Activated CD4-positive, alpha-beta memory T cell treated with anti-CD3 and anti-CD28 coated beads, Interleukin-2, amount 10 ng/mL, durations not matched to agents 7 days and 5 days (primary cell): ENCODE measurements at regions not wholly inside any gene's neighbourhood (a gene's known extent, or its start where the extent isn't known, plus 50 kb on each side); places are given as distances from the start of the nearest gene placed in this dataset.
"Not testable (repeated sequence)": the region's sequence is repeated elsewhere in the genome, so short reads cannot be mapped to it uniquely, and the experiment has no call there.

ENCODE experiments used
- CTCF ChIA-PET: fragments of 350-600 bp; sonication (Branson Sonifier 250); formaldehyde crosslinking; loops from one replicate; lab custom pipeline; 2021; ENCODE audit warnings: antibody characterized with exemption, inconsistent platforms; lab: Charles Lee
- POLR2A ChIA-PET: fragments of 350-600 bp; sonication (Branson Sonifier 250); formaldehyde crosslinking; loops from one replicate; lab custom pipeline; 2021; ENCODE audit warnings: antibody characterized with exemption; lab: Charles Lee
- DNase-seq: peaks from one replicate; pipeline ENCODE4 v3.0.0-alpha.2; 2020
- H3K27ac Mint-ChIP-seq: one replicate; pipeline ENCODE4 v1.8.0; 2021; ENCODE audit warnings: mild to moderate bottlenecking, mixed read lengths
- H3K27me3 Mint-ChIP-seq: one replicate; pipeline ENCODE4 v1.8.0; 2021; ENCODE audit warnings: mixed read lengths
- H3K36me3 Mint-ChIP-seq: one replicate; pipeline ENCODE4 v1.8.0; 2021; ENCODE audit warnings: low read depth, mixed read lengths
- H3K4me1 Mint-ChIP-seq: one replicate; pipeline ENCODE4 v1.8.0; 2021; ENCODE audit warnings: mixed read lengths
- H3K4me3 Mint-ChIP-seq: one replicate; pipeline ENCODE4 v1.8.0; 2021; ENCODE audit warnings: mild to moderate bottlenecking, mixed read lengths
- H3K9me3 Mint-ChIP-seq: one replicate; pipeline ENCODE4 v1.8.0; 2021; ENCODE audit warnings: mixed read lengths

- Mint-ChIP-seq H3K4me3 (no peak overlapping the region), H3K27ac (no peak overlapping the region), H3K27me3 (peaks cover 2% of the 10 kb centered on the region), H3K9me3 (no peaks in the 10 kb centered on the region), H3K36me3 (no peaks in the 10 kb centered on the region), H3K4me1 (no peaks in the 10 kb centered on the region)
- POLR2A ChIA-PET, result no interaction called here
- no peak for DNase-seq
- CTCF ChIA-PET, result interaction anchor here (1.3 to 5.7 kb wide), 3 partner anchors 15 to 524 kb away, joined by 3 to 38 read pairs (median 12); no protein-coding TSS in a partner anchor
Observed at GRCh38 chr2:133887676-133888040, 319.4 kb upstream of the NCKAP5 start.

GRCh38 chr2:133888107-133888506, 319.8 kb upstream of the NCKAP5 start:
- no peak overlapping the region for H3K4me3 Mint-ChIP-seq
- H3K4me1 Mint-ChIP-seq, result no peaks in the 10 kb centered on the region
- no peak for DNase-seq
- POLR2A ChIA-PET, result no interaction called here
- H3K9me3 Mint-ChIP-seq, result no peaks in the 10 kb centered on the region
- H3K27me3 Mint-ChIP-seq, result peaks cover 2% of the 10 kb centered on the region
- CTCF ChIA-PET, result interaction anchor here (1.0 to 5.7 kb wide), 3 partner anchors 16 to 523 kb away, joined by 3 to 38 read pairs (median 3); no protein-coding TSS in a partner anchor
- H3K27ac Mint-ChIP-seq, result no peak overlapping the region
- H3K36me3 Mint-ChIP-seq, result no peaks in the 10 kb centered on the region

- Mint-ChIP-seq H3K27ac (no peak overlapping the region), H3K4me3 (no peak overlapping the region), H3K27me3 (peaks cover 2% of the 10 kb centered on the region), H3K36me3 (no peaks in the 10 kb centered on the region), H3K9me3 (no peaks in the 10 kb centered on the region), H3K4me1 (no peaks in the 10 kb centered on the region)
- DNase-seq, result no peak
- ChIA-PET POLR2A (no interaction called here), CTCF (interaction anchor here (1.0 kb wide), 1 partner anchor 356 kb away, joined by 3 read pairs; no protein-coding TSS in a partner anchor)
Observed at GRCh38 chr2:133888621-133889219, 320.5 kb upstream of the NCKAP5 start.

GRCh38 chr2:133892352-133892913, 324.2 kb upstream of the NCKAP5 start:
- DNase-seq, result no peak
- ChIA-PET POLR2A (no interaction called here), CTCF (no interaction called here)
- Mint-ChIP-seq H3K4me1 (peaks cover 3% of the 10 kb centered on the region), H3K36me3 (no peaks in the 10 kb centered on the region), H3K27me3 (peaks cover 2% of the 10 kb centered on the region), H3K9me3 (peaks cover 4% of the 10 kb centered on the region), H3K27ac (no peak overlapping the region), H3K4me3 (no peak overlapping the region)

GRCh38 chr2:133894429-133894828, 326.2 kb upstream of the NCKAP5 start:
- Mint-ChIP-seq H3K4me1 (peaks cover 3% of the 10 kb centered on the region), H3K36me3 (no peaks in the 10 kb centered on the region), H3K4me3 (no peak overlapping the region), H3K9me3 (peaks cover 4% of the 10 kb centered on the region), H3K27me3 (peaks cover 2% of the 10 kb centered on the region), H3K27ac (no peak overlapping the region)
- POLR2A ChIA-PET, result no interaction called here
- CTCF ChIA-PET, result no interaction called here
- no peak for DNase-seq

- CTCF ChIA-PET, H3K27me3 Mint-ChIP-seq, H3K36me3 Mint-ChIP-seq, H3K9me3 Mint-ChIP-seq, H3K27ac Mint-ChIP-seq, H3K4me1 Mint-ChIP-seq, DNase-seq, H3K4me3 Mint-ChIP-seq, POLR2A ChIA-PET: not testable (repeated sequence)
Observed at GRCh38 chr2:133897838-133898237, 329.6 kb upstream of the NCKAP5 start.

- ChIA-PET CTCF (no interaction called here), POLR2A (no interaction called here)
- Mint-ChIP-seq H3K9me3 (no peaks in the 10 kb centered on the region), H3K27me3 (peaks cover 6% of the 10 kb centered on the region), H3K4me3 (no peak overlapping the region), H3K27ac (no peak overlapping the region), H3K36me3 (no peaks in the 10 kb centered on the region), H3K4me1 (no peaks in the 10 kb centered on the region)
- DNase-seq, result no peak
Observed at GRCh38 chr2:133900909-133901308, 332.6 kb upstream of the NCKAP5 start.

- no peak overlapping the region for H3K27ac Mint-ChIP-seq
- ChIA-PET POLR2A (no interaction called here), CTCF (interaction anchor here (1.1 kb wide), 1 partner anchor 506 kb away, joined by 3 read pairs; no protein-coding TSS in a partner anchor)
- no peak overlapping the region for H3K4me3 Mint-ChIP-seq
- H3K4me1 Mint-ChIP-seq, result no peaks in the 10 kb centered on the region
- peaks cover 6% of the 10 kb centered on the region for H3K27me3 Mint-ChIP-seq
- H3K9me3 Mint-ChIP-seq, result peaks cover 2% of the 10 kb centered on the region
- DNase-seq, result no peak
- H3K36me3 Mint-ChIP-seq, result no peaks in the 10 kb centered on the region
Observed at GRCh38 chr2:133906396-133906795, 338.1 kb upstream of the NCKAP5 start.

GRCh38 chr2:133906926-133907325, 338.7 kb upstream of the NCKAP5 start:
- POLR2A ChIA-PET, result no interaction called here
- Mint-ChIP-seq H3K4me1 (no peaks in the 10 kb centered on the region), H3K36me3 (no peaks in the 10 kb centered on the region), H3K9me3 (peaks cover 2% of the 10 kb centered on the region), H3K27me3 (peaks cover 6% of the 10 kb centered on the region), H3K4me3 (no peak overlapping the region), H3K27ac (no peak overlapping the region)
- DNase-seq, result no peak
- CTCF ChIA-PET, result no interaction called here

- POLR2A ChIA-PET, result no interaction called here
- no peak for DNase-seq
- Mint-ChIP-seq H3K27me3 (peaks cover 2% of the 10 kb centered on the region), H3K4me3 (no peak overlapping the region), H3K4me1 (no peaks in the 10 kb centered on the region), H3K36me3 (no peaks in the 10 kb centered on the region), H3K27ac (no peak overlapping the region), H3K9me3 (peaks cover 2% of the 10 kb centered on the region)
- CTCF ChIA-PET, result no interaction called here
Observed at GRCh38 chr2:133908171-133908570, 339.9 kb upstream of the NCKAP5 start.

- Mint-ChIP-seq H3K27ac (no peak overlapping the region), H3K9me3 (no peaks in the 10 kb centered on the region), H3K36me3 (no peaks in the 10 kb centered on the region), H3K4me3 (no peak overlapping the region), H3K4me1 (no peaks in the 10 kb centered on the region), H3K27me3 (no peaks in the 10 kb centered on the region)
- POLR2A ChIA-PET, result no interaction called here
- DNase-seq, result no peak
- CTCF ChIA-PET, result no interaction called here
Observed at GRCh38 chr2:133918141-133918540, 335.7 kb upstream of the MGAT5 start.

- H3K4me3 Mint-ChIP-seq, result no peak overlapping the region
- H3K36me3 Mint-ChIP-seq, result no peaks in the 10 kb centered on the region
- POLR2A ChIA-PET, result no interaction called here
- DNase-seq, result no peak
- no peaks in the 10 kb centered on the region for H3K9me3 Mint-ChIP-seq
- H3K4me1 Mint-ChIP-seq, result no peaks in the 10 kb centered on the region
- H3K27ac Mint-ChIP-seq, result no peak overlapping the region
- CTCF ChIA-PET, result no interaction called here
- H3K27me3 Mint-ChIP-seq, result peaks cover 2% of the 10 kb centered on the region
Observed at GRCh38 chr2:133919285-133919684, 334.6 kb upstream of the MGAT5 start.

GRCh38 chr2:133927894-133928293, 326.0 kb upstream of the MGAT5 start:
- ChIA-PET POLR2A (no interaction called here), CTCF (no interaction called here)
- Mint-ChIP-seq H3K36me3 (no peaks in the 10 kb centered on the region), H3K27ac (no peak overlapping the region), H3K4me1 (no peaks in the 10 kb centered on the region), H3K27me3 (peaks cover 5% of the 10 kb centered on the region), H3K4me3 (no peak overlapping the region), H3K9me3 (no peaks in the 10 kb centered on the region)
- no peak for DNase-seq

GRCh38 chr2:133936096-133936495, 317.8 kb upstream of the MGAT5 start:
- H3K27me3 Mint-ChIP-seq, result peaks cover 4% of the 10 kb centered on the region
- ChIA-PET CTCF (no interaction called here), POLR2A (no interaction called here)
- no peaks in the 10 kb centered on the region for H3K4me1 Mint-ChIP-seq
- no peaks in the 10 kb centered on the region for H3K36me3 Mint-ChIP-seq
- DNase-seq, result no peak
- H3K27ac Mint-ChIP-seq, result no peak overlapping the region
- H3K4me3 Mint-ChIP-seq, result no peak overlapping the region
- H3K9me3 Mint-ChIP-seq, result no peaks in the 10 kb centered on the region
